ENCODE measurements at regions not wholly inside any gene's neighbourhood (a gene's known extent, or its start where the extent isn't known, plus 50 kb on each side); places are given as distances from the start of the nearest gene placed in this dataset.

DNA sequence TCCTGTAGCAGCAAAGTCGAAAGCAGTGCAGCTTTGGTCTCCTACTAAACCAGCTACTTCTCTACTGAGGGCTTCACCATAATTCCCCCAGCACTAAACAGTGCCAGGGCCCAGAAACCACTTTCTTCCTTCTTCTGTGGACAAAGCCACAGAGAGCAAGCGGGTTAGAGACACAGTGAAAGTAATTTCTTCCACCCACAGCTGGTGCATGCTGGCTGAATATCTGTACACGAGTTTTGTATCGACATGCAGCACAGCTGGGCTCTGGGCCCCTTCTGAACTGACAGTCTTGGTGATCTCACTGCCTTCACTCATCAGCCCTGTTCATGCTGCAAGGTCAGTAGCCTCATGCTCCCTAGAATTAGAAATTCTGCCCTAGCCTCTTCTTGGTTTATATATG lies 74.0 kb upstream of the SULT1C3 start (continued):
- TF ChIP-seq, protein P1, sequence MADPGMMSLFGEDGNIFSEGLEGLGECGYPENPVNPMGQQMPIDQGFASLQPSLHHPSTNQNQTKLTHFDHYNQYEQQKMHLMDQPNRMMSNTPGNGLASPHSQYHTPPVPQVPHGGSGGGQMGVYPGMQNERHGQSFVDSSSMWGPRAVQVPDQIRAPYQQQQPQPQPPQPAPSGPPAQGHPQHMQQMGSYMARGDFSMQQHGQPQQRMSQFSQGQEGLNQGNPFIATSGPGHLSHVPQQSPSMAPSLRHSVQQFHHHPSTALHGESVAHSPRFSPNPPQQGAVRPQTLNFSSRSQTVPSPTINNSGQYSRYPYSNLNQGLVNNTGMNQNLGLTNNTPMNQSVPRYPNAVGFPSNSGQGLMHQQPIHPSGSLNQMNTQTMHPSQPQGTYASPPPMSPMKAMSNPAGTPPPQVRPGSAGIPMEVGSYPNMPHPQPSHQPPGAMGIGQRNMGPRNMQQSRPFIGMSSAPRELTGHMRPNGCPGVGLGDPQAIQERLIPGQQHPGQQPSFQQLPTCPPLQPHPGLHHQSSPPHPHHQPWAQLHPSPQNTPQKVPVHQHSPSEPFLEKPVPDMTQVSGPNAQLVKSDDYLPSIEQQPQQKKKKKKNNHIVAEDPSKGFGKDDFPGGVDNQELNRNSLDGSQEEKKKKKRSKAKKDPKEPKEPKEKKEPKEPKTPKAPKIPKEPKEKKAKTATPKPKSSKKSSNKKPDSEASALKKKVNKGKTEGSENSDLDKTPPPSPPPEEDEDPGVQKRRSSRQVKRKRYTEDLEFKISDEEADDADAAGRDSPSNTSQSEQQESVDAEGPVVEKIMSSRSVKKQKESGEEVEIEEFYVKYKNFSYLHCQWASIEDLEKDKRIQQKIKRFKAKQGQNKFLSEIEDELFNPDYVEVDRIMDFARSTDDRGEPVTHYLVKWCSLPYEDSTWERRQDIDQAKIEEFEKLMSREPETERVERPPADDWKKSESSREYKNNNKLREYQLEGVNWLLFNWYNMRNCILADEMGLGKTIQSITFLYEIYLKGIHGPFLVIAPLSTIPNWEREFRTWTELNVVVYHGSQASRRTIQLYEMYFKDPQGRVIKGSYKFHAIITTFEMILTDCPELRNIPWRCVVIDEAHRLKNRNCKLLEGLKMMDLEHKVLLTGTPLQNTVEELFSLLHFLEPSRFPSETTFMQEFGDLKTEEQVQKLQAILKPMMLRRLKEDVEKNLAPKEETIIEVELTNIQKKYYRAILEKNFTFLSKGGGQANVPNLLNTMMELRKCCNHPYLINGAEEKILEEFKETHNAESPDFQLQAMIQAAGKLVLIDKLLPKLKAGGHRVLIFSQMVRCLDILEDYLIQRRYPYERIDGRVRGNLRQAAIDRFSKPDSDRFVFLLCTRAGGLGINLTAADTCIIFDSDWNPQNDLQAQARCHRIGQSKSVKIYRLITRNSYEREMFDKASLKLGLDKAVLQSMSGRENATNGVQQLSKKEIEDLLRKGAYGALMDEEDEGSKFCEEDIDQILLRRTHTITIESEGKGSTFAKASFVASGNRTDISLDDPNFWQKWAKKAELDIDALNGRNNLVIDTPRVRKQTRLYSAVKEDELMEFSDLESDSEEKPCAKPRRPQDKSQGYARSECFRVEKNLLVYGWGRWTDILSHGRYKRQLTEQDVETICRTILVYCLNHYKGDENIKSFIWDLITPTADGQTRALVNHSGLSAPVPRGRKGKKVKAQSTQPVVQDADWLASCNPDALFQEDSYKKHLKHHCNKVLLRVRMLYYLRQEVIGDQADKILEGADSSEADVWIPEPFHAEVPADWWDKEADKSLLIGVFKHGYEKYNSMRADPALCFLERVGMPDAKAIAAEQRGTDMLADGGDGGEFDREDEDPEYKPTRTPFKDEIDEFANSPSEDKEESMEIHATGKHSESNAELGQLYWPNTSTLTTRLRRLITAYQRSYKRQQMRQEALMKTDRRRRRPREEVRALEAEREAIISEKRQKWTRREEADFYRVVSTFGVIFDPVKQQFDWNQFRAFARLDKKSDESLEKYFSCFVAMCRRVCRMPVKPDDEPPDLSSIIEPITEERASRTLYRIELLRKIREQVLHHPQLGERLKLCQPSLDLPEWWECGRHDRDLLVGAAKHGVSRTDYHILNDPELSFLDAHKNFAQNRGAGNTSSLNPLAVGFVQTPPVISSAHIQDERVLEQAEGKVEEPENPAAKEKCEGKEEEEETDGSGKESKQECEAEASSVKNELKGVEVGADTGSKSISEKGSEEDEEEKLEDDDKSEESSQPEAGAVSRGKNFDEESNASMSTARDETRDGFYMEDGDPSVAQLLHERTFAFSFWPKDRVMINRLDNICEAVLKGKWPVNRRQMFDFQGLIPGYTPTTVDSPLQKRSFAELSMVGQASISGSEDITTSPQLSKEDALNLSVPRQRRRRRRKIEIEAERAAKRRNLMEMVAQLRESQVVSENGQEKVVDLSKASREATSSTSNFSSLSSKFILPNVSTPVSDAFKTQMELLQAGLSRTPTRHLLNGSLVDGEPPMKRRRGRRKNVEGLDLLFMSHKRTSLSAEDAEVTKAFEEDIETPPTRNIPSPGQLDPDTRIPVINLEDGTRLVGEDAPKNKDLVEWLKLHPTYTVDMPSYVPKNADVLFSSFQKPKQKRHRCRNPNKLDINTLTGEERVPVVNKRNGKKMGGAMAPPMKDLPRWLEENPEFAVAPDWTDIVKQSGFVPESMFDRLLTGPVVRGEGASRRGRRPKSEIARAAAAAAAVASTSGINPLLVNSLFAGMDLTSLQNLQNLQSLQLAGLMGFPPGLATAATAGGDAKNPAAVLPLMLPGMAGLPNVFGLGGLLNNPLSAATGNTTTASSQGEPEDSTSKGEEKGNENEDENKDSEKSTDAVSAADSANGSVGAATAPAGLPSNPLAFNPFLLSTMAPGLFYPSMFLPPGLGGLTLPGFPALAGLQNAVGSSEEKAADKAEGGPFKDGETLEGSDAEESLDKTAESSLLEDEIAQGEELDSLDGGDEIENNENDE (IDR thresholded peaks at IDR 0.05; ENCODE audit: low read depth, low read length), result no peak
- TF ChIP-seq MCM2 (IDR thresholded peaks at IDR 0.05; ENCODE audit: low read depth) (no peak), ZNF12 (CRISPR knock-in tag; IDR thresholded peaks at IDR 0.05) (no peak), LCOR (CRISPR knock-in tag; IDR thresholded peaks at IDR 0.05) (no peak), MEF2D (tag; conservative IDR thresholded peaks at IDR 0.05; ENCODE audit: low read depth) (no peak), DDX20 (tag; IDR thresholded peaks at IDR 0.05; ENCODE audit: low read depth) (no peak)
